K562 (cell line): ENCODE measurements at regions not wholly inside any gene's neighbourhood (a gene's known extent, or its start where the extent isn't known, plus 50 kb on each side); places are given as distances from the start of the nearest gene placed in this dataset.
"Not testable (repeated sequence)": the region's sequence is repeated elsewhere in the genome, so short reads cannot be mapped to it uniquely, and the experiment has no call there.

Source experiments
- ATAC-seq: fragments of 200-7000 bp; cut with Tn5 transposase; 3 replicates; pipeline ENCODE4 v1.9.1; 2020; ENCODE audit warnings: moderate library complexity
- BruUV-seq: library from RNA; stranded (reverse); fragments of 400-500 nt; replicated peaks from 2 replicates; lab custom pipeline; 2021; lab: Mats Ljungman, UMichigan
- CTCF ChIA-PET: fragments of 300-600 bp; formaldehyde crosslinking; extraction: SDS; loops from one replicate; lab custom pipeline; 2021; ENCODE audit warnings: low intra/inter-chr PET ratio; lab: Yijun Ruan, JAX
- POLR2A ChIA-PET: fragments of 300-600, 350-650 bp; sonication (Branson Sonifier 250); formaldehyde crosslinking; extraction: SDS; loops from one replicate; lab custom pipeline; 2021; ENCODE audit warnings: antibody characterized with exemption, inconsistent platforms; lab: Yijun Ruan, JAX
- DNase-seq, 4 experiments: peaks; one replicate each; pipeline versions ENCODE4 v3.0.0 to v3.0.0-alpha.2; 2011 to 2018; ENCODE audit warnings: low spot score in 3 of 4, mixed read lengths in 3 of 4; ENCODE audit errors: extremely low read depth in 1 of 4
- FAIRE-seq: peaks from 2 replicates; lab custom pipeline; 2011; peaks lifted over from hg19 to GRCh38; lab: Jason Lieb, UNC
- H2AFZ ChIP-seq: 2 replicates; pipeline ENCODE4 v1.6.0; 2011; ENCODE audit warnings: low read depth, low read length, control low read depth, inconsistent platforms
- H3K27ac ChIP-seq: fragments of 200-600 bp; 3 replicates; pipeline ENCODE4 v1.8.0; 2011; ENCODE audit warnings: low read depth, mild to moderate bottlenecking, control low read depth, inconsistent platforms, low read length, moderate library complexity, mixed read lengths; ENCODE audit errors: extremely low read depth
- H3K27me3 ChIP-seq, 2 experiments: fragments of 300-600 bp in 1 of 2; 2 replicates in 1 of 2; 3 replicates in 1 of 2; pipeline versions ENCODE4 v1.6.0 to v1.8.0; 2011; ENCODE audit warnings: inconsistent platforms in 2 of 2, low read length in 2 of 2, mild to moderate bottlenecking in 1 of 2, mixed read lengths in 1 of 2, moderate library complexity in 1 of 2; ENCODE audit not compliant: control insufficient read depth in 2 of 2, insufficient read depth in 2 of 2
- H3K36me3 ChIP-seq: fragments of 300-600 bp; 3 replicates; pipeline ENCODE4 v1.8.0; 2011; ENCODE audit warnings: mild to moderate bottlenecking, low read length, inconsistent platforms; ENCODE audit not compliant: control insufficient read depth, insufficient read depth
- H3K4me1 ChIP-seq, 2 experiments: fragments of 200-600 bp in 1 of 2; replicated peaks in 1 of 2; 2 replicates in 1 of 2; 3 replicates in 1 of 2; pipeline versions ENCODE4 v1.5.1 to v1.8.0; 2011; ENCODE audit warnings: inconsistent platforms in 2 of 2, low read length in 2 of 2, mild to moderate bottlenecking in 1 of 2, mixed read lengths in 1 of 2, moderate library complexity in 1 of 2; ENCODE audit not compliant: control insufficient read depth in 2 of 2, insufficient read depth in 2 of 2
- H3K4me2 ChIP-seq: 2 replicates; pipeline ENCODE4 v1.6.1; 2011; ENCODE audit warnings: low read length, control low read depth, inconsistent platforms, mixed read lengths; ENCODE audit not compliant: insufficient read depth
- H3K4me3 ChIP-seq: fragments of 200-600 bp; sonication (generic), shearing (Covaris generic); 2 replicates; pipeline ENCODE4 v1.5.1; 2016; ENCODE audit warnings: control low read depth, inconsistent platforms
- H3K79me2 ChIP-seq: fragments of 200-600 bp; 3 replicates; pipeline ENCODE4 v1.8.0; 2011; ENCODE audit warnings: low read length, inconsistent platforms; ENCODE audit not compliant: control insufficient read depth, insufficient read depth
- H3K9ac ChIP-seq, 2 experiments: 2 replicates each; pipeline versions ENCODE4 v1.6.0 to v1.6.1; 2011; ENCODE audit warnings: low read depth in 2 of 2, low read length in 2 of 2, control low read depth in 1 of 2, inconsistent platforms in 1 of 2, mild to moderate bottlenecking in 1 of 2, mixed read lengths in 1 of 2; ENCODE audit not compliant: insufficient read depth in 1 of 2
- H3K9me1 ChIP-seq: one replicate; pipeline ENCODE4 v1.6.0; 2011; ENCODE audit warnings: inconsistent platforms, mild to moderate bottlenecking, low read length, moderate library complexity; ENCODE audit not compliant: control insufficient read depth, insufficient read depth
- H3K9me3 ChIP-seq: replicated peaks from 2 replicates; pipeline ENCODE4 v1.5.1; 2011; ENCODE audit warnings: low read depth, low read length, inconsistent platforms; ENCODE audit not compliant: control insufficient read depth, insufficient read depth
- H4K20me1 ChIP-seq: replicated peaks from 2 replicates; pipeline ENCODE4 v1.6.1; 2011; ENCODE audit warnings: low read length, inconsistent platforms, mixed read lengths; ENCODE audit not compliant: control insufficient read depth, insufficient read depth
- CHD2 ChIP-seq: IDR thresholded peaks from 2 replicates; pipeline ENCODE4 v1.6.1; 2011; ENCODE audit warnings: low read depth, low read length
- GTF2A2 ChIP-seq: IDR thresholded peaks from 2 replicates; pipeline ENCODE4 v1.6.1; 2016; ENCODE audit warnings: mild to moderate bottlenecking, missing genetic modification characterization, missing compliant biosample characterization
- NFE2L1 ChIP-seq: fragments of 450-650 bp; IDR thresholded peaks from 2 replicates; pipeline ENCODE4 v1.6.1; 2016; ENCODE audit warnings: missing genetic modification characterization, low read depth, mild to moderate bottlenecking, missing compliant biosample characterization, moderate library complexity, borderline replicate concordance
- PHTF2 ChIP-seq: fragments of 250-450 bp; sonication (Bioruptor Pico); IDR thresholded peaks from 2 replicates; pipeline ENCODE4 v1.5.0; 2021; ENCODE audit warnings: mild to moderate bottlenecking
- RBM17 ChIP-seq: fragments of 200-400 bp; formaldehyde crosslinking; IDR thresholded peaks from 2 replicates; pipeline ENCODE4 v1.6.1; 2017; ENCODE audit warnings: low read depth, mild to moderate bottlenecking, low read length, borderline replicate concordance
- RBM25 ChIP-seq: fragments of 200-400 bp; formaldehyde crosslinking; IDR thresholded peaks from 2 replicates; pipeline ENCODE4 v1.6.1; 2018; ENCODE audit warnings: low read length, low read depth, moderate library complexity; ENCODE audit not compliant: severe bottlenecking
- SRSF7 ChIP-seq: fragments of 200-400 bp; formaldehyde crosslinking; optimal IDR thresholded peaks from 2 replicates; pipeline ENCODE3; 2017; ENCODE audit warnings: mild to moderate bottlenecking, low read depth, low read length
- THRAP3 ChIP-seq: fragments of 450-650 bp; IDR thresholded peaks from 2 replicates; pipeline ENCODE4 v1.6.1; 2016; ENCODE audit warnings: mild to moderate bottlenecking, inconsistent platforms, borderline replicate concordance
- TRIM25 ChIP-seq: fragments of 450-650 bp; IDR thresholded peaks from 2 replicates; pipeline ENCODE4 v1.7.0; 2016; ENCODE audit warnings: borderline replicate concordance
- U2AF2 ChIP-seq: fragments of 200-400 bp; formaldehyde crosslinking; optimal IDR thresholded peaks from 2 replicates; pipeline ENCODE3; 2017; ENCODE audit warnings: low read depth, mild to moderate bottlenecking, low read length
- UBTF ChIP-seq, 2 experiments: IDR thresholded peaks; 2 replicates each; pipeline ENCODE4 v1.6.1; 2012; ENCODE audit warnings: improper control_type of control experiment in 2 of 2, low read depth in 2 of 2, low read length in 2 of 2, borderline replicate concordance in 1 of 2
- ZNF143 ChIP-seq: sonication (generic); formaldehyde crosslinking; IDR thresholded peaks from 2 replicates; pipeline ENCODE4 v1.9.0; 2022; ENCODE audit warnings: mild to moderate bottlenecking, missing genetic modification reagents
- ZNF76 ChIP-seq: fragments of 250-450 bp; sonication (Bioruptor Pico); IDR thresholded peaks from 2 replicates; pipeline ENCODE4 v1.4.0; 2020; ENCODE audit warnings: mild to moderate bottlenecking, moderate library complexity, borderline replicate concordance
- WGBS: fragments of 100-300 bp; shearing (Covaris generic); methylation state at CpG from one replicate; pipeline ENCODE4 v1.1.6; 2016; ENCODE audit warnings: low coverage, mixed read lengths; ENCODE audit not compliant: insufficient coverage; ENCODE audit errors: missing lambda C conversion rate; 5-methylcytosine and 5-hydroxymethylcytosine counted together
- in situ Hi-C: fragments of 300-500 bp; cut with MboI; formaldehyde crosslinking; loops from 4 replicates; pipeline ENCODE4 v1.15.0; 2018; ENCODE audit warnings: inconsistent platforms, mixed read lengths
- intact Hi-C: fragments of 100-400 bp; cut with micrococcal nuclease; formaldehyde crosslinking; loops from 2 replicates; pipeline ENCODE4 v1.14.2; 2022
- TF ChIP-seq, protein P1 (sequence below): fragments of 450-650 bp; IDR thresholded peaks from 2 replicates; pipeline ENCODE4 v1.6.1; 2016; ENCODE audit warnings: mild to moderate bottlenecking
- TF ChIP-seq, protein P2 (sequence below): fragments of 450-650 bp; formaldehyde crosslinking; IDR thresholded peaks from 2 replicates; pipeline ENCODE4 v1.4.0; 2022; ENCODE audit warnings: missing genetic modification characterization

- TF ChIP-seq ZNF143 (no peak), U2AF2 (no peak), GTF2A2 (tag) (no peak), NFE2L1 (tag) (no peak), PHTF2 (CRISPR knock-in tag) (no peak), UBTF (IDR thresholded peaks at IDR 0.05; ENCODE audit: borderline replicate concordance in 1 of 2, low read depth in 2 of 2, low read length in 2 of 2) (no peak), TRIM25 (no peak), THRAP3 (no peak), RBM17 (no peak), SRSF7 (no peak), ZNF76 (CRISPR knock-in tag) (no peak), RBM25 (no peak), CHD2 (no peak)
- TF ChIP-seq, protein P1, sequence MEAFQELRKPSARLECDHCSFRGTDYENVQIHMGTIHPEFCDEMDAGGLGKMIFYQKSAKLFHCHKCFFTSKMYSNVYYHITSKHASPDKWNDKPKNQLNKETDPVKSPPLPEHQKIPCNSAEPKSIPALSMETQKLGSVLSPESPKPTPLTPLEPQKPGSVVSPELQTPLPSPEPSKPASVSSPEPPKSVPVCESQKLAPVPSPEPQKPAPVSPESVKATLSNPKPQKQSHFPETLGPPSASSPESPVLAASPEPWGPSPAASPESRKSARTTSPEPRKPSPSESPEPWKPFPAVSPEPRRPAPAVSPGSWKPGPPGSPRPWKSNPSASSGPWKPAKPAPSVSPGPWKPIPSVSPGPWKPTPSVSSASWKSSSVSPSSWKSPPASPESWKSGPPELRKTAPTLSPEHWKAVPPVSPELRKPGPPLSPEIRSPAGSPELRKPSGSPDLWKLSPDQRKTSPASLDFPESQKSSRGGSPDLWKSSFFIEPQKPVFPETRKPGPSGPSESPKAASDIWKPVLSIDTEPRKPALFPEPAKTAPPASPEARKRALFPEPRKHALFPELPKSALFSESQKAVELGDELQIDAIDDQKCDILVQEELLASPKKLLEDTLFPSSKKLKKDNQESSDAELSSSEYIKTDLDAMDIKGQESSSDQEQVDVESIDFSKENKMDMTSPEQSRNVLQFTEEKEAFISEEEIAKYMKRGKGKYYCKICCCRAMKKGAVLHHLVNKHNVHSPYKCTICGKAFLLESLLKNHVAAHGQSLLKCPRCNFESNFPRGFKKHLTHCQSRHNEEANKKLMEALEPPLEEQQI: no peak
- TF ChIP-seq, protein P2, sequence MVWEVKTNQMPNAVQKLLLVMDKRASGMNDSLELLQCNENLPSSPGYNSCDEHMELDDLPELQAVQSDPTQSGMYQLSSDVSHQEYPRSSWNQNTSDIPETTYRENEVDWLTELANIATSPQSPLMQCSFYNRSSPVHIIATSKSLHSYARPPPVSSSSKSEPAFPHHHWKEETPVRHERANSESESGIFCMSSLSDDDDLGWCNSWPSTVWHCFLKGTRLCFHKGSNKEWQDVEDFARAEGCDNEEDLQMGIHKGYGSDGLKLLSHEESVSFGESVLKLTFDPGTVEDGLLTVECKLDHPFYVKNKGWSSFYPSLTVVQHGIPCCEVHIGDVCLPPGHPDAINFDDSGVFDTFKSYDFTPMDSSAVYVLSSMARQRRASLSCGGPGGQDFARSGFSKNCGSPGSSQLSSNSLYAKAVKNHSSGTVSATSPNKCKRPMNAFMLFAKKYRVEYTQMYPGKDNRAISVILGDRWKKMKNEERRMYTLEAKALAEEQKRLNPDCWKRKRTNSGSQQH: no peak
Measured at GRCh38 chr5:116727248-116727647, 152.6 kb upstream of the SEMA6A start (continued).

GRCh38 chr5:116726180-116726579 lies 151.6 kb upstream of the SEMA6A start:
- intact Hi-C loops, H3K27ac ChIP-seq, CTCF ChIA-PET, H3K4me1 ChIP-seq, H3K9me3 ChIP-seq, H3K9me1 ChIP-seq, H4K20me1 ChIP-seq, H3K36me3 ChIP-seq, H2AFZ ChIP-seq, H3K79me2 ChIP-seq, FAIRE-seq, BruUV-seq, H3K4me2 ChIP-seq, POLR2A ChIA-PET, H3K9ac ChIP-seq, in situ Hi-C loops, H3K27me3 ChIP-seq, H3K4me3 ChIP-seq, DNase-seq, ATAC-seq: not testable (repeated sequence)
- WGBS: 7% methylated on average over 2 of the region's 2 CpGs
